ENCODE measurements at regions not wholly inside any gene's neighbourhood (a gene's known extent, or its start where the extent isn't known, plus 50 kb on each side); places are given as distances from the start of the nearest gene placed in this dataset.

DNA sequence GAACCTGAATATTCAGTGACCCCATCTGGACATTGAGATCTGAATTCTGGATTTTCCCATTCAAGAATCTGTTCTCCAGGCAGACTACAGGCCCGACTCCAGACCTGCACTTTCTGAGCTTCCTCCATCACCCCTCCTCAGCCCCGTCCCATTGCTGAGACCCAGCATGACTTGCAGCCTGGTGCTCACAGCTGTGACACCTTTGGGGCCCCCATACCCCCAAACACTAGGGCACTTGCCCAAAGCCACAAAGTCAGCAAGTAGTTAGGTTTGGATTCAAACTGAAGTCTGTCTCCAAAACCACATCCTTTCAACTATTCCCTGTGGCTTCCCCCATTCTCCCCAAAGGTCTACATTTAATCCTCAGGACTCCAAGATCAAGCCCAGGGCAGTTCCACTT lies 128.2 kb upstream of the ZBED5 start:
- H3K36me3 ChIP-seq: no peaks in the 10 kb centered on the region
- no peak overlapping the region for H3K4me3 ChIP-seq
- DNase-seq (no peak), ATAC-seq (no peak)
- no peaks in the 10 kb centered on the region for H3K27me3 ChIP-seq
- TF ChIP-seq, protein P1, sequence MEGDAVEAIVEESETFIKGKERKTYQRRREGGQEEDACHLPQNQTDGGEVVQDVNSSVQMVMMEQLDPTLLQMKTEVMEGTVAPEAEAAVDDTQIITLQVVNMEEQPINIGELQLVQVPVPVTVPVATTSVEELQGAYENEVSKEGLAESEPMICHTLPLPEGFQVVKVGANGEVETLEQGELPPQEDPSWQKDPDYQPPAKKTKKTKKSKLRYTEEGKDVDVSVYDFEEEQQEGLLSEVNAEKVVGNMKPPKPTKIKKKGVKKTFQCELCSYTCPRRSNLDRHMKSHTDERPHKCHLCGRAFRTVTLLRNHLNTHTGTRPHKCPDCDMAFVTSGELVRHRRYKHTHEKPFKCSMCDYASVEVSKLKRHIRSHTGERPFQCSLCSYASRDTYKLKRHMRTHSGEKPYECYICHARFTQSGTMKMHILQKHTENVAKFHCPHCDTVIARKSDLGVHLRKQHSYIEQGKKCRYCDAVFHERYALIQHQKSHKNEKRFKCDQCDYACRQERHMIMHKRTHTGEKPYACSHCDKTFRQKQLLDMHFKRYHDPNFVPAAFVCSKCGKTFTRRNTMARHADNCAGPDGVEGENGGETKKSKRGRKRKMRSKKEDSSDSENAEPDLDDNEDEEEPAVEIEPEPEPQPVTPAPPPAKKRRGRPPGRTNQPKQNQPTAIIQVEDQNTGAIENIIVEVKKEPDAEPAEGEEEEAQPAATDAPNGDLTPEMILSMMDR (IDR thresholded peaks at IDR 0.05): no peak
- no peaks in the 10 kb centered on the region for H3K9me3 ChIP-seq
- H3K27ac ChIP-seq: no peak overlapping the region
- H3K4me1 ChIP-seq: peaks cover 0 to 4% (median 0%) of the 10 kb centered on the region in 12 donors
- intact Hi-C loops (cut with DNase I): no loop called here
- WGBS, 4 donors: 85 to 96% (median 89%) methylated on average over 2 of the region's 2 CpGs

- 79 to 82% (median 80%) methylated on average over 5 of the region's 5 CpGs for WGBS, 4 donors
- Histone ChIP-seq H3K27me3 (no peaks in the 10 kb centered on the region), H3K27ac (no peak overlapping the region), H3K4me3 (no peak overlapping the region), H3K36me3 (no peaks in the 10 kb centered on the region), H3K9me3 (peaks cover 0 to 8% (median 0%) of the 10 kb centered on the region in 12 donors), H3K4me1 (peaks cover 0 to 8% (median 0%) of the 10 kb centered on the region in 12 donors)
- TF ChIP-seq, protein P1 (IDR thresholded peaks at IDR 0.05): no peak
- no peak for TF ChIP-seq POLR2A (IDR thresholded peaks at IDR 0.05)
- ATAC-seq: no peak
- no peak for DNase-seq
- intact Hi-C loops (cut with DNase I): no loop called here
Measured at GRCh38 chr11:10984742-10985141, 126.9 kb upstream of the ZBED5 start.

GRCh38 chr11:10984250-10984649 lies 126.4 kb upstream of the ZBED5 start:
- Histone ChIP-seq H3K36me3 (no peaks in the 10 kb centered on the region), H3K9me3 (peaks cover 0 to 8% (median 0%) of the 10 kb centered on the region in 12 donors), H3K4me3 (no peak overlapping the region), H3K27me3 (no peaks in the 10 kb centered on the region), H3K4me1 (peaks cover 0 to 11% (median 0%) of the 10 kb centered on the region in 12 donors), H3K27ac (no peak overlapping the region)
- DNase-seq: no peak
- no peak for ATAC-seq
- intact Hi-C loops (cut with DNase I): no loop called here
- TF ChIP-seq, protein P1 (IDR thresholded peaks at IDR 0.05): no peak
- TF ChIP-seq POLR2A (IDR thresholded peaks at IDR 0.05): no peak
- 81 to 93% (median 83%) methylated on average over 4 of the region's 4 CpGs for WGBS, 4 donors

DNA sequence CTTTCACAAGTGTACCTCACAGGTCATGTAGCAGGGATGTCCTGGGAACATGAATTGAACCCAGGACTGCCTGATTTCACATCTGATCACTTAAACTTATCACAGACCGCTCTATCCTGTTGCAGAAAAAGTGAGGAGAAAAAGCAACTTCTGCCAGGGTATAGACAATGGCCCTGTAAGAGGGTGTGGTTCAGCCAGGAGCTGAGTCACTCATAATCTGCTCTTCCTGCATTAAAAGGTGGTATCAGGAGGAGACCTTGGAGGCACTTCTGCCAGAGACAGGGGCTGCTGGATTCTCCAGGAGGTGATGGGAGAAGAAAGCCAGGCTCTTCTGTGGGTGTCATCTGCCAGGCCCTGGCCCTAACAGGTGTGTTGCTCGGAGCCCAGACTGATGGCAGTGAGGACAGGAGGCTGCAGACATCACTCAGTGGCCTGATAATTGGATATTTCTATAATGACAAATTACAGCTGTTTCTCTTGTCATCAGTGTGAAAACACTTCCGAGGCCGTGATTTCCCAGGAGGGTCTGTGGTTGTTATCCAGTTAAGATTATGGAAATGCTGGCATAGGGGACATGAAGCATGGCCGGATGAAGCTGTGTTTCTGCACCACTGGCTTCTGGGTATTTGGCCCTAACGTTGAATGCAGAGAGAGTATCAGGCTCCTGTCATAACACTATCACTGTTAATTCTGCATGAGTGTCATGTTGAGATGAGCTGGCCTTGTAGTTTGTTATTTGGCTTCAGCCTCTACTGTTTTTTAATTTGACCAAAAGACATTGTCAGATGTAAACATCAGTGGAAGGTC lies 125.1 kb upstream of the ZBED5 start:
- no peak overlapping the region for H3K27ac ChIP-seq
- TF ChIP-seq POLR2A (IDR thresholded peaks at IDR 0.05): no peak
- TF ChIP-seq, protein P1 (IDR thresholded peaks at IDR 0.05): no peak
- DNase-seq: no peak
- H3K4me3 ChIP-seq: no peak overlapping the region
- H3K4me1 ChIP-seq: peaks cover 0 to 17% (median 0%) of the 10 kb centered on the region in 12 donors
- H3K27me3 ChIP-seq: no peaks in the 10 kb centered on the region
- 42 to 55% (median 45%) methylated on average over 6 of the region's 6 CpGs for WGBS, 4 donors
- H3K36me3 ChIP-seq: no peaks in the 10 kb centered on the region
- intact Hi-C loops (cut with DNase I): no loop called here
- peaks cover 0 to 8% (median 0%) of the 10 kb centered on the region in 12 donors for H3K9me3 ChIP-seq
- ATAC-seq: no peak
